Body of pancreas (tissue), 4 donors: ENCODE measurements at regions not wholly inside any gene's neighbourhood (a gene's known extent, or its start where the extent isn't known, plus 50 kb on each side); places are given as distances from the start of the nearest gene placed in this dataset.

Experiments used
- POLR2A ChIP-seq, 3 donors: fragments of 450-650 bp; IDR thresholded peaks; one replicate each; pipeline ENCODE4 v1.6.1; 2016; ENCODE audit warnings: antibody characterized with exemption in 3 of 3, mild to moderate bottlenecking in 2 of 3
- TF ChIP-seq, protein P1 (sequence below), 7 experiments: fragments of 450-650 bp in 4 of 7; fragments of 200-600 bp in 3 of 7; sonication (generic) in 3 of 7; IDR thresholded peaks; one replicate each; pipeline ENCODE4 v1.5.1; 2016 to 2019; ENCODE audit warnings: antibody characterized with exemption in 7 of 7

DNA sequence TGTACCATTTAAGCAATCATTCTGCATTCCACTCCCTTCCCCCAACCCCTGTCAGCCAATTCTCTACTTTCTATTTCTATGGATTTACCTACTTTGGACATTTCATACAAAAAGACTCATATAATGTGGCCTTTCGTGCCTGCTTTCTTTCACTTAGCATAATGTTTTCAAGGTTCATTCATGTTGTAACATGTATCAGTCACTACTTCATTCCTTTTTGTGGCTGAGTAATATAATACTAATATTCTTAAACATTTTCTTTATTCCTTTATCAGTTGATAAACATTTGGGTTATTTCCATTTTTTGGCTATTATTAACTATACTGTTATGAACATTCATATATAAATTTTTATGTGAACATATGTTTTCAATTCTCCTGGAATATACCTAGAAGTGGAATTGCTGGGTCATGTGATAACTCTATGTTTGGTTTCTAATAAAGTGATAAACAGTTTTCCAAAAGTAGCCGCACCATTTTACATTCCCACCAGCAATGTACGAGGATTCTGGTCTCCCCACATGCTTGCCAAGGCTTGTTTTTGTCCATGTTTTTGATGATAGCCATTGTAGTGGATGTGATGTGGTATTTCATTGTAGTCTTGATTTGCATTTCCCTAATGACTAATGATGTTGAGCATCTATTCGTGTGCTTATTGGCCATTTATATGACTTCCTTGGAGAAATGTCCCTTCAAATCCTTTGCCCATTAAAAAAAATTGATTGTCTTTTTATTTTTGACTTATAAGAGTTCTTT, 61.9 kb upstream of the GNG12 start:
- TF ChIP-seq, protein P1, sequence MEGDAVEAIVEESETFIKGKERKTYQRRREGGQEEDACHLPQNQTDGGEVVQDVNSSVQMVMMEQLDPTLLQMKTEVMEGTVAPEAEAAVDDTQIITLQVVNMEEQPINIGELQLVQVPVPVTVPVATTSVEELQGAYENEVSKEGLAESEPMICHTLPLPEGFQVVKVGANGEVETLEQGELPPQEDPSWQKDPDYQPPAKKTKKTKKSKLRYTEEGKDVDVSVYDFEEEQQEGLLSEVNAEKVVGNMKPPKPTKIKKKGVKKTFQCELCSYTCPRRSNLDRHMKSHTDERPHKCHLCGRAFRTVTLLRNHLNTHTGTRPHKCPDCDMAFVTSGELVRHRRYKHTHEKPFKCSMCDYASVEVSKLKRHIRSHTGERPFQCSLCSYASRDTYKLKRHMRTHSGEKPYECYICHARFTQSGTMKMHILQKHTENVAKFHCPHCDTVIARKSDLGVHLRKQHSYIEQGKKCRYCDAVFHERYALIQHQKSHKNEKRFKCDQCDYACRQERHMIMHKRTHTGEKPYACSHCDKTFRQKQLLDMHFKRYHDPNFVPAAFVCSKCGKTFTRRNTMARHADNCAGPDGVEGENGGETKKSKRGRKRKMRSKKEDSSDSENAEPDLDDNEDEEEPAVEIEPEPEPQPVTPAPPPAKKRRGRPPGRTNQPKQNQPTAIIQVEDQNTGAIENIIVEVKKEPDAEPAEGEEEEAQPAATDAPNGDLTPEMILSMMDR (IDR thresholded peaks at IDR 0.05) = no peak
- TF ChIP-seq POLR2A (IDR thresholded peaks at IDR 0.05) = no peak
